T-cell (primary cell): ENCODE measurements at regions not wholly inside any gene's neighbourhood (a gene's known extent, or its start where the extent isn't known, plus 50 kb on each side); places are given as distances from the start of the nearest gene placed in this dataset.

Source experiments
- ATAC-seq, 4 experiments: fragments of 200-7000 bp in 3 of 4; fragments of 150-1000 bp in 1 of 4; cut with Tn5 transposase; replicated peaks in 1 of 4; 1 replicate in 3 of 4; 2 replicates in 1 of 4; pipeline ENCODE4 v1.10.0; 2021; ENCODE audit warnings: moderate library complexity in 3 of 4, mild to moderate bottlenecking in 2 of 4, moderate number of reproducible peaks in 1 of 4
- CTCF ChIA-PET, 2 donors: fragments of 300-600 bp; sonication (Branson Sonifier 250); formaldehyde crosslinking; loops; one replicate each; lab custom pipeline; 2022; ENCODE audit warnings: antibody characterized with exemption in 2 of 2; lab: Charles Lee
- POLR2A ChIA-PET, 2 donors: fragments of 300-600 bp; sonication (Branson Sonifier 250); formaldehyde crosslinking; loops; one replicate each; lab custom pipeline; 2022; ENCODE audit warnings: antibody characterized with exemption in 2 of 2; lab: Charles Lee
- DNase-seq, 35 experiments: peaks; one replicate each; pipeline versions ENCODE4 v3.0.0 to v3.0.0-alpha.2; 2013 to 2023
- H3K27ac ChIP-seq: one replicate; pipeline ENCODE4 v1.5.1; 2013; ENCODE audit warnings: low read length
- H3K27me3 ChIP-seq, 2 experiments: replicated peaks in 1 of 2; 1 replicate in 1 of 2; 2 replicates in 1 of 2; pipeline versions ENCODE4 v1.6.1 to v1.7.0; 2013; ENCODE audit warnings: low read length in 1 of 2, mixed read lengths in 1 of 2; ENCODE audit not compliant: control insufficient read depth in 2 of 2, insufficient read depth in 2 of 2; ENCODE audit errors: extremely low read depth in 1 of 2
- H3K36me3 ChIP-seq, 2 donors: 1 replicate in 1 of 2; 2 replicates in 1 of 2; pipeline versions ENCODE4 v1.6.1 to v1.7.0; 2013; ENCODE audit warnings: low read length in 1 of 2; ENCODE audit not compliant: control insufficient read depth in 2 of 2, insufficient read depth in 1 of 2; ENCODE audit errors: extremely low read depth in 1 of 2
- H3K4me1 ChIP-seq, 2 experiments: 1 replicate in 1 of 2; 2 replicates in 1 of 2; pipeline versions ENCODE4 v1.6.1 to v1.7.0; 2013; ENCODE audit warnings: low read length in 2 of 2, mixed read lengths in 1 of 2; ENCODE audit not compliant: insufficient read depth in 2 of 2, control insufficient read depth in 1 of 2; ENCODE audit errors: extremely low read depth in 1 of 2
- H3K4me3 ChIP-seq, 2 donors: 1 replicate in 1 of 2; 2 replicates in 1 of 2; pipeline versions ENCODE4 v1.5.1 to v1.7.0; 2013; ENCODE audit warnings: mild to moderate bottlenecking in 2 of 2, low read length in 1 of 2, moderate library complexity in 1 of 2; ENCODE audit not compliant: control insufficient read depth in 1 of 2; ENCODE audit errors: extremely low read depth in 1 of 2
- H3K9me3 ChIP-seq: 2 replicates; pipeline ENCODE4 v1.7.0; 2013
- H3K27ac Mint-ChIP-seq, 2 donors: one replicate each; pipeline ENCODE4 v1.8.0; 2020 to 2021; ENCODE audit warnings: mild to moderate bottlenecking in 2 of 2, mixed read lengths in 2 of 2
- H3K27me3 Mint-ChIP-seq, 2 donors: one replicate each; pipeline ENCODE4 v1.8.0; 2021 to 2022; ENCODE audit warnings: mixed read lengths in 2 of 2
- H3K36me3 Mint-ChIP-seq: one replicate; pipeline ENCODE4 v1.8.0; 2021; ENCODE audit warnings: mixed read lengths
- H3K4me1 Mint-ChIP-seq, 3 donors: one replicate each; pipeline ENCODE4 v1.8.0; 2020 to 2022; ENCODE audit warnings: mixed read lengths in 3 of 3, mild to moderate bottlenecking in 1 of 3
- H3K4me3 Mint-ChIP-seq, 3 donors: one replicate each; pipeline ENCODE4 v1.8.0; 2020 to 2022; ENCODE audit warnings: mild to moderate bottlenecking in 3 of 3, mixed read lengths in 3 of 3, moderate library complexity in 3 of 3
- H3K9me3 Mint-ChIP-seq, 3 donors: one replicate each; pipeline ENCODE4 v1.8.0; 2020 to 2022; ENCODE audit warnings: mixed read lengths in 3 of 3
- WGBS: methylation state at CpG from one replicate; pipeline ENCODE4 v1.1.5; 2013; ENCODE audit warnings: missing lambda C conversion rate; ENCODE audit not compliant: insufficient coverage; 5-methylcytosine and 5-hydroxymethylcytosine counted together

GRCh38 chr2:57864926-57865325 is 181.7 kb upstream of the VRK2 start:
- ATAC-seq (no peak), DNase-seq (no peak)
- Mint-ChIP-seq H3K27ac (no peak overlapping the region), H3K36me3 (no peaks in the 10 kb centered on the region), H3K9me3 (no peaks in the 10 kb centered on the region), H3K4me3 (no peak overlapping the region), H3K27me3 (no peaks in the 10 kb centered on the region), H3K4me1 (no peaks in the 10 kb centered on the region)
- CTCF ChIA-PET, result no interaction called here
- WGBS, result no CpG with 5 or more reads among the region's 2 CpGs
- no peak overlapping the region for H3K27ac ChIP-seq
- no peak overlapping the region for H3K4me3 ChIP-seq
- no peaks in the 10 kb centered on the region for H3K4me1 ChIP-seq
- H3K36me3 ChIP-seq, result no peaks in the 10 kb centered on the region
- POLR2A ChIA-PET, result no interaction called here
- no peaks in the 10 kb centered on the region for H3K9me3 ChIP-seq
- H3K27me3 ChIP-seq, result no peaks in the 10 kb centered on the region

GRCh38 chr2:57867730-57868129 is 178.9 kb upstream of the VRK2 start:
- H3K27ac ChIP-seq, result no peak overlapping the region
- no peak for ATAC-seq
- POLR2A ChIA-PET, result no interaction called here
- H3K9me3 Mint-ChIP-seq, result no peaks in the 10 kb centered on the region
- H3K36me3 ChIP-seq, result no peaks in the 10 kb centered on the region
- 77% methylated on average over 3 of the region's 3 CpGs for WGBS
- no peak overlapping the region for H3K27ac Mint-ChIP-seq
- H3K4me3 Mint-ChIP-seq, result no peak overlapping the region
- no peaks in the 10 kb centered on the region for H3K4me1 Mint-ChIP-seq
- no peak for DNase-seq
- no peak overlapping the region for H3K4me3 ChIP-seq
- no peaks in the 10 kb centered on the region for H3K36me3 Mint-ChIP-seq
- H3K27me3 ChIP-seq, result no peaks in the 10 kb centered on the region
- no peaks in the 10 kb centered on the region for H3K9me3 ChIP-seq
- no peaks in the 10 kb centered on the region for H3K4me1 ChIP-seq
- CTCF ChIA-PET, result no interaction called here
- no peaks in the 10 kb centered on the region for H3K27me3 Mint-ChIP-seq

- Mint-ChIP-seq H3K27ac (no peak overlapping the region), H3K4me1 (no peaks in the 10 kb centered on the region), H3K4me3 (no peak overlapping the region), H3K9me3 (no peaks in the 10 kb centered on the region), H3K27me3 (no peaks in the 10 kb centered on the region), H3K36me3 (no peaks in the 10 kb centered on the region)
- no peaks in the 10 kb centered on the region for H3K27me3 ChIP-seq
- no peaks in the 10 kb centered on the region for H3K9me3 ChIP-seq
- no peak for ATAC-seq
- CTCF ChIA-PET, result no interaction called here
- no peak for DNase-seq
- POLR2A ChIA-PET, result no interaction called here
- H3K27ac ChIP-seq, result no peak overlapping the region
- H3K4me1 ChIP-seq, result no peaks in the 10 kb centered on the region
- no peak overlapping the region for H3K4me3 ChIP-seq
- no peaks in the 10 kb centered on the region for H3K36me3 ChIP-seq
These were observed 177.9 kb upstream of the VRK2 start for GRCh38 chr2:57868619-57869139.

- Histone ChIP-seq H3K4me3 (no peak overlapping the region), H3K9me3 (no peaks in the 10 kb centered on the region), H3K27ac (no peak overlapping the region), H3K36me3 (no peaks in the 10 kb centered on the region), H3K4me1 (no peaks in the 10 kb centered on the region), H3K27me3 (no peaks in the 10 kb centered on the region)
- ATAC-seq (no peak), DNase-seq (no peak)
- POLR2A ChIA-PET, result no interaction called here
- CTCF ChIA-PET, result interaction anchor here in 1 of 2 donors (0.5 kb wide), 1 partner anchor 34 kb away, joined by 5 read pairs; no protein-coding TSS in a partner anchor
- Mint-ChIP-seq H3K9me3 (no peaks in the 10 kb centered on the region), H3K27ac (no peak overlapping the region), H3K36me3 (no peaks in the 10 kb centered on the region), H3K4me1 (no peaks in the 10 kb centered on the region), H3K27me3 (no peaks in the 10 kb centered on the region), H3K4me3 (no peak overlapping the region)
- WGBS, result 90% methylated on average over 8 of the region's 12 CpGs
These were observed 176.8 kb upstream of the VRK2 start for GRCh38 chr2:57869758-57870344.

GRCh38 chr2:57876313-57876712 is 170.3 kb upstream of the VRK2 start:
- no peak overlapping the region for H3K4me3 Mint-ChIP-seq
- H3K36me3 ChIP-seq, result no peaks in the 10 kb centered on the region
- H3K9me3 ChIP-seq, result no peaks in the 10 kb centered on the region
- H3K4me3 ChIP-seq, result no peak overlapping the region
- no peak overlapping the region for H3K27ac Mint-ChIP-seq
- H3K27me3 ChIP-seq, result no peaks in the 10 kb centered on the region
- no peak overlapping the region for H3K27ac ChIP-seq
- ATAC-seq, result no peak
- no peaks in the 10 kb centered on the region for H3K36me3 Mint-ChIP-seq
- no peaks in the 10 kb centered on the region for H3K9me3 Mint-ChIP-seq
- no peak for DNase-seq
- H3K4me1 ChIP-seq, result no peaks in the 10 kb centered on the region
- H3K27me3 Mint-ChIP-seq, result no peaks in the 10 kb centered on the region
- ChIA-PET POLR2A (no interaction called here), CTCF (no interaction called here)
- H3K4me1 Mint-ChIP-seq, result no peaks in the 10 kb centered on the region

- no peak for ATAC-seq
These were observed 168.8 kb upstream of the VRK2 start for GRCh38 chr2:57877811-57878170.

More at GRCh38 chr2:57877811-57878170, 168.8 kb upstream of the VRK2 start:
- CTCF ChIA-PET, result no interaction called here
- POLR2A ChIA-PET, result no interaction called here
- H3K4me3 Mint-ChIP-seq, result no peak overlapping the region
- no peaks in the 10 kb centered on the region for H3K27me3 Mint-ChIP-seq
- H3K27ac Mint-ChIP-seq, result no peak overlapping the region
- no peaks in the 10 kb centered on the region for H3K36me3 Mint-ChIP-seq
- no peaks in the 10 kb centered on the region for H3K4me1 Mint-ChIP-seq
- no peaks in the 10 kb centered on the region for H3K9me3 Mint-ChIP-seq
- Histone ChIP-seq H3K4me1 (no peaks in the 10 kb centered on the region), H3K27me3 (no peaks in the 10 kb centered on the region), H3K4me3 (no peak overlapping the region), H3K27ac (no peak overlapping the region), H3K9me3 (no peaks in the 10 kb centered on the region), H3K36me3 (no peaks in the 10 kb centered on the region)
- DNase-seq, result no peak
